HG02623 (cell line): ENCODE measurements at regions not wholly inside any gene's neighbourhood (a gene's known extent, or its start where the extent isn't known, plus 50 kb on each side); places are given as distances from the start of the nearest gene placed in this dataset.
"Not testable (repeated sequence)": the region's sequence is repeated elsewhere in the genome, so short reads cannot be mapped to it uniquely, and the experiment has no call there.

Experiments used
- ATAC-seq: cut with Tn5 transposase; IDR thresholded peaks from one replicate; pipeline ENCODE4 v1.9.1; 2021; ENCODE audit warnings: moderate library complexity; ENCODE audit not compliant: unreplicated experiment

GRCh38 chr6:82573254-82573972 is 209.8 kb downstream of the TPBG start:
- ATAC-seq = no peak

- no peak for ATAC-seq
Observed at GRCh38 chr6:82576284-82576683, 212.7 kb downstream of the TPBG start.

GRCh38 chr6:82584194-82584695 is 220.6 kb downstream of the TPBG start:
- no peak for ATAC-seq

- ATAC-seq = no peak
Observed at GRCh38 chr6:82584856-82585255, 221.2 kb downstream of the TPBG start.

GRCh38 chr6:82588020-82588419 is 224.4 kb downstream of the TPBG start:
- ATAC-seq = no peak

- no peak for ATAC-seq
Observed at GRCh38 chr6:82588859-82589412, 225.3 kb downstream of the TPBG start.

- peak; percentile 68 for ATAC-seq
Observed at GRCh38 chr6:82589509-82590206, 226.0 kb downstream of the TPBG start.

GRCh38 chr6:82597201-82597600 is 233.6 kb downstream of the TPBG start:
- no peak for ATAC-seq

GRCh38 chr6:82602776-82603175 is 239.2 kb downstream of the TPBG start:
- no peak for ATAC-seq

- ATAC-seq = no peak
Observed at GRCh38 chr6:82603871-82604270, 240.3 kb downstream of the TPBG start.

GRCh38 chr6:82607998-82608725 is 244.5 kb downstream of the TPBG start:
- no peak for ATAC-seq

- ATAC-seq = no peak
Observed at GRCh38 chr6:82608781-82609180, 245.2 kb downstream of the TPBG start.

- no peak for ATAC-seq
Observed at GRCh38 chr6:82611751-82612150, 248.1 kb downstream of the TPBG start.

GRCh38 chr6:82612475-82613039 is 248.9 kb downstream of the TPBG start:
- no peak for ATAC-seq

- no peak for ATAC-seq
Observed at GRCh38 chr6:82614518-82614917, 250.9 kb downstream of the TPBG start.

GRCh38 chr6:82616386-82617028 is 252.9 kb downstream of the TPBG start:
- no peak for ATAC-seq

GRCh38 chr6:82617648-82618047 is 254.0 kb downstream of the TPBG start:
- no peak for ATAC-seq

GRCh38 chr6:82619573-82619972 is 256.0 kb downstream of the TPBG start:
- ATAC-seq = no peak

- ATAC-seq = no peak
Observed at GRCh38 chr6:82622461-82622860, 258.8 kb downstream of the TPBG start.

GRCh38 chr6:82624251-82624650 is 260.6 kb downstream of the TPBG start:
- ATAC-seq = no peak

GRCh38 chr6:82626946-82627345 is 263.3 kb downstream of the TPBG start:
- not testable (repeated sequence) for ATAC-seq
